ENCODE measurements at regions not wholly inside any gene's neighbourhood (a gene's known extent, or its start where the extent isn't known, plus 50 kb on each side); places are given as distances from the start of the nearest gene placed in this dataset.

DNA sequence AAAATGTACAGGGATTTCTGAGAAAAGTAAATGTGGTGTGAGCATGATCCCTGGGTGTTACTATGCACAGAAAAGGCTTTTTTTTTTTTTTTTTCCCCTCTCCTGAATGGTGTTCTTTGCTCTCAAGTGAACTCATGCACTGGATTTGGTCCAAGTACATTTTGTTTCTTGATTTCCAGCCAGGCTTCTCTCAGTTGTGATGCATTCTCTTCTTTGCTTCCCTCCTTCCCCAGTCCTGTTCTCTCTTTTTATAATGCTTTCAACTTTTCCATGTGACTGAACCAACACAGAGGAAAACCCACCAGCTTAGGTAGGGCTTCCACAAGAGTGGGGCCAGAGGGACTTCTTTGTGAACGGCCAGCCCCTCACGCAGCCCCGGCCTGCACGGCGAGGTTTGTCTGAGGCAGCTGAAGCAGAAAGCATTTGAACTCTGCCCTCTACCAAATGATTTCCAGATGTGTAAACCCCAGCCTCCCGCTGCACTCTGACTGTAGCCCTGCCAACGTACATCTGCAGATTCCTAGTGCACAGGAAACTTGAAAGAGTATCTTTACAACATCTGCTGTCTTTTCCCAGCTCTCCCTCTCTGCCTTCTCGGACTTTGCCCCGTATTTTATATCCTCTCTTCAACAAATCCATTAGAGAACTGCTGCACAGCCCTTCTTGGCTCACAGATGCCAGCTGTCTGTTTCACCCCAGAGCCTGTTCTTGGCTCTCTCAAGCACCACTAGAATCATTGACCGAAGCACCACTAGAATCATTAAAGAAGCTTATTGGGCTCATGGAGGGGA, 71.8 kb upstream of the CD180 start:
- no peak overlapping the region for H3K4me3 ChIP-seq (ENCODE audit: low read length)
- no peak for DNase-seq (ENCODE audit: low read depth, low spot score)

DNA sequence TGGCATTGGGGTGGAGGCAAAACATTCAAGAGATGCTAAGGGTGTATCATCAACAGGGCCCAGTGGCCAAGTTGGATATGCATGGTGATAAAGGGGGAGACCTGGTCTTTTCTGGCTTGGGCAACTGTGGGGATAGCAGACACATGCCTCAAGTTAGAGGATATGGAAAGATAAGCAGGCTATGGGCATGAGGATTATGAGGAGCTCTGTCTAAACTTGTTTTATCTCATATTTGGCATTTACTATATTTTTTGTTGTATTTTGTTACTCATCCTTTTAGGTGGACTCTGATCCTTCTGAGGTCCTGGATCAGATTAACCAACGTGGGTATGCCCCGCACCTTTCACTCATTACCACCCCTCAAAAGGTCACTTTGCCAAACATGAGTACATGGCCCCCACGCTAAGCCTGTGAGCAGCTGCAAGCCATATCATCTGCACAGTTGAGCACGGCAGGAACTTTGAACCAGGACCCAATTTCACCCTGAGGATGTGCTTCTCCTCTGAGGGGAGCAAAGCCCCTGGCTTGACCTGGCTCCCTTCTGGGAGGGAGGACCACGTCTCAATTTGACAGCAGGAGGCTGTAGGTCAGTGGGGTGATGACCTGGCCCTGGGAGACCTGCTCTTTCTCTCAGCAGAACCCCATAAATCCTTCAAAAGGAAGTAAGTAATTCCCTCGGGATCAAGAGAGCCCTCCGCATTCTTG, 71.1 kb upstream of the CD180 start:
- H3K4me3 ChIP-seq (ENCODE audit: low read length), result no peak overlapping the region
- DNase-seq (ENCODE audit: low read depth, low spot score), result no peak

DNA sequence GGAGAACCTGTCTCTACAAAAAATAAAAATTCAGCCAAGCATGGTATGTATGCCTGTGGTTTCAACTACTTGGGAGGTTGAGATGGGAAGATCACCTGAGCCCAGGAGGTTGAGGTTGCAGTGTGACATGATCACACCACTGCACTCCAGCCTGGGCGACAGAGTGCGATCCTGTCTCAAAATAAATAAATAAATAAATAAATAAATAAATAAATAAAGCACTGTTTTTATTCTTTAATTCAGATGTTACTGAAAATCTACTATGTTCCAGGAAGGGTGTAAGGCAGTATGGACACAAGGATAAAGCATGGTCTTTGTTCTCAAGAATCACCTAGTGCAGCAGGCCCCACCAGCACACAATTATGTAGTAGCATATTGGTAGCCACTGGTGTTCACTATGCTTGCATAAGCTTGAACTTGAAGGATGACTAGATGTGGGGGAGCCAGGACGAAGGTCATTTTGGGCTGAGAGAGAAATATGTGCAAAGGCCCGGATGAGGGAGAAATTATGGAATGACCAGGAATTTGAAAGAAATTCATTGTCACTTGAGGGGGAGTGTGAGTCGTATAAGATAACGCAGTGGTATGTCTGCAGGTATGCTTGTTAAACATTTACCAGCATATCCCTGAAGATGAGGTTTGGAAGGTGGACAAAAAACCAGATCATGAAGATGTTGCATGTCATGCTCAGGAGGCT, 70.2 kb upstream of the CD180 start:
- no peak overlapping the region for H3K4me3 ChIP-seq (ENCODE audit: low read length)
- no peak for DNase-seq (ENCODE audit: low read depth, low spot score)

DNA sequence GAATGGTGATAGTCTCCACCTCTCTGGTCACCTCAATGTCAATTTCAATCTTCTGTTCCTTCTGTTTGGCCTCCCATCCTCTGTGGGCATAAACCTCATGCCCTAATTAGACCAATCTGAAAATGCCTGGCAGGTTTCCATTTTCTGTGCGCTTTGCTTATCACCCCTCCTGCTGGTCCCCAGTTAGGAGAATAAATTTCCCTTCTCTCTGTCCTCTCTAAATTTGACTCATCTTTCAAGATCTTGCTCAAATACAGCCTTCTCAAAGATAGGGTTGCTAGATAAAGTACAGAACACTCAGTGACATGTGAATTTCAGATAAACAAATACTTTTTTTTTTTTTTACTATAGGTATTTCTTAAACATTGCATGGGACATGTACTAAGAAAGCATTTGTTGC, 69.4 kb upstream of the CD180 start:
- no peak overlapping the region for H3K4me3 ChIP-seq (ENCODE audit: low read length)
- DNase-seq (ENCODE audit: low read depth, low spot score), result no peak

DNA sequence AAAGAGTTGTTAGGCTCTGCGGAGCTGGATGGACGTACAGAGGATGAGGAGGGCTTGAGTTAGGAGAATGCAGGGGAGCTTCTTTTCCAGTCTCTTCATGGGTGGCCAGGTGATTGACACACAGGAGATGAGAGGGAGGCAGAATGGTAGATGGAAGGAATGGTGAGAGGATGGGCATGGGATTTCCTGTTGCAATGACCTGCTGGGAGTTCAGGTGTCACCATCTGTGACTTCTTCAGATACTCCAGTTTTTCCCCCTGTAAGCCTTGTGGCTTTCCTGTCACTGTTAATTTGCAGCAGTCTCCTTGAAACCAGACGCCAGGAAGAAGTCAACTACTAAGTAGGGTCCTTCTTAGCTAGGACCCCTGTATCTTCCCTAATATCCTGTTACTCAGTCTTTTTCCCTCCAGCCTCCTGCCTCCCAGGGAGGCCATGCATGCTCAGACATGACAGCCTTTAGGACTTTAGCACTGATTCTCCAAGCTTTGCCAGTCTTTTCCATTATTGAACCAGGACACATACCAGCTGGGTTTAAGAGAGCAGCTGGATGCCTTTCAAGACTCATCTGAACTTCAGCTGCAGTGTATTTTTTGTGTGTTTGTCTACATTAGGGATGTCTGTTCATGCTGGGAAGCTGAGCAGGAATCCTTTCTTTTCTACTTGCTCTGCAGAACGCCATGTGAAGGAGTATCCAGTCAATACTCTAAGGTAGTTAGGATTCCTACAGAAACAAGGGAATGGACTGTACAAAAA, 67.2 kb upstream of the CD180 start:
- no peak for DNase-seq (ENCODE audit: low read depth, low spot score)
- no peak overlapping the region for H3K4me3 ChIP-seq (ENCODE audit: low read length)

DNA sequence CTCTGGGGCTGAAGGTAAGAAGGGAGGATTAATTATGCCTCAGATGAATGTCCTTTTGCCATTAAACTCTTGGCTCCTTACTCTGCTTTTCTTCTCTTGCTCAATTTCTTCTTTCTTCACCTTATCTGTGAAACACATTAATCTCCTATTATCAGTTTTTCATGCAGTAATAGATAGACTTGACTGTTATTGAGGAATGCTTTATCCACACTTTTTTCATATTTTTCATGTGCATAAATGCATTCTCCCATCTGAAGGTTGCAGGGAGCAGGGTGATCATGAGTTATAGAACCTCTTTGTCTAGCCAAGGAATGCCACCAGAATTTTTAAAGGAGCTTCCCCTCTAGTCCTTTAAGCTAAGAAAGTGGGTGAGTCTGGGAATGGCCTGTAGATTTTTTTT, 66.4 kb upstream of the CD180 start:
- no peak for DNase-seq (ENCODE audit: low read depth, low spot score)
- H3K4me3 ChIP-seq (ENCODE audit: low read length), result no peak overlapping the region

DNA sequence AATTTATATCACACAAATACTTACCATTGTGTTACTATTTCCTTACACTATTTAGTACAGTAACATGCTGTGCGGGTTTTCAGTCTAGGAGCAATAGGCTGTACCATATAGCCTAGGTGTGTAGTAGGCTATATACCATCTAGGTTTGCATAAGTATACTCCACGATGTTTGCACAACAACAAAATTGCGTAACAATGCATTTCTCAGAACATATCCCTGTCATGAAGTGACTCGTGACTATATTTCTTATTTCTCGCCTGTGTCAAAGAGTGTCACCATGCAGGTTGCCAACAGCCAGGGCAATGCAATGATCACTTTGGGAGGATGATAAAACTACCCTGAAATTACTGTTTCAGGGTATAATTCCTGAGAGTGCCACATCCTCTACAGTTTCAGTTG, 65.6 kb upstream of the CD180 start:
- DNase-seq (ENCODE audit: low read depth, low spot score), result no peak
- H3K4me3 ChIP-seq (ENCODE audit: low read length), result no peak overlapping the region

DNA sequence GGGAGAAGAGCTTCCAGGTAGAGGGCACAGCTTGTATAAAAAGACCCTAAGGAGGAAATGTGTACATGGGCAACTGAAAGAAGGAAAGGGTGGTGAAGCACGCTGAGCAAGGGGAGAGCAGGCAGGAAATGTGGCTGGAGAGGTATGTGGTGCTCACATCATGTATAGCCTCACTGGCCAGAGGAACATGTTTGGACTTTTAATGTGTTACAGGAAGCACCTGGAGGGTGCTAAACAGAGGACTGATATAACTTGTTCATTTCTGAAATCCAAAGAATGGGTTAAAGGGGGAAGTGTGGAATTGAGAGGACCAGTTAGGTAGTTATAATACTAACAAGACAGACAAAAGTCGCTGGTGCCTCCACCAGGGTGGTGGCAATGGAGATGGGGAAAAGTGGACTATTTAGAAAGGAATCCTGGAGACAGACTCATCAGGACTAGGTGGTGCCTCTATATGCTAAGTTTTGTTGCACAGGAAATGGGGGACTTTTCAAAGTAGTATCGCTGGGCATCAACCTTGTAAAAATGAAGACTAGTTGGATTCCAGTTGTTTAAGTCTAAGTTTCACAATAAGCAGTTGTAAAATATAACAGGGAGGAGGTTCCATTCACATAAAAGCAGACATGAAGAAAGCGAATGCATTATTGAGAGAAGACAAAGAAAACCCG, 63.1 kb upstream of the CD180 start:
- DNase-seq (ENCODE audit: low read depth, low spot score), result no peak
- no peak overlapping the region for H3K4me3 ChIP-seq (ENCODE audit: low read length)

DNA sequence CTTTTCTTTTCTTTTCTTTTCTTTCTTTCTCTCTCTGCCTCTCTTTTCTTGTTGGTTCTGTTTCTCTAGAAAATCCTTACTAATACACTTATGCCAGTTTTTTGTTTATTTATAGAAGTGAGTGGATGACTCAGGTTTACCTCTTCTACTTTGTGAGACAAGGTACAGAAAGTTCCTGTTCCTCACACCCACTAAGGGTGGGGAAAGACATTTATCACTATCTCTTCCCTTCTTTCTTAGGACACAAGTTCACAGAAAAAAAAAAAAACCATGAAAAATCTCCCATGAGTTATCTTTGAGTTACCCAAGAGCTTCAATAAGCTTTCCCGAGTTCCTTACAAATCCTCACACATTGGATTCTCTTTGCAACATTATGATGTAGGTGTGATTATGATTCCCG, 60.9 kb upstream of the CD180 start:
- H3K4me3 ChIP-seq (ENCODE audit: low read length), result no peak overlapping the region
- no peak for DNase-seq (ENCODE audit: low read depth, low spot score)

DNA sequence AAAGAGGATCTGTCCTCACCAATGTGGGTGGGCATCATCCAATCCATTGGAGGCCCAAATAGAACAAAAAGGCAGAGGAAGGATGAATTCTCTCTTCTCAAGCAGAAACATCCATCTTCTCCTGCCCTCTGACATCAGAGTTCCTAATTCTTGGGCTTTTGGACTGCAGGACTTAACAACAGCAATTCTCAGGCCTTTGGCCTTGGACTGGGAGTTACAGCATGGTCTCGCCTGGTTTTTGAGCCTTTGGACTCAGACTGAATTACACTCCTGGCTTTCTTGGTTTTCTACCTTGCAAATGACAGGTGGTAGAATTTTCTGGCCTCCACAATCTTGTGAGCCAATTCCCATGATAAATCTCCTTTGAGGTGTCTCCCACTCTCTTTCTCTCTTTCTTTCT, 60.5 kb upstream of the CD180 start:
- H3K4me3 ChIP-seq (ENCODE audit: low read length), result no peak overlapping the region
- no peak for DNase-seq (ENCODE audit: low read depth, low spot score)

DNA sequence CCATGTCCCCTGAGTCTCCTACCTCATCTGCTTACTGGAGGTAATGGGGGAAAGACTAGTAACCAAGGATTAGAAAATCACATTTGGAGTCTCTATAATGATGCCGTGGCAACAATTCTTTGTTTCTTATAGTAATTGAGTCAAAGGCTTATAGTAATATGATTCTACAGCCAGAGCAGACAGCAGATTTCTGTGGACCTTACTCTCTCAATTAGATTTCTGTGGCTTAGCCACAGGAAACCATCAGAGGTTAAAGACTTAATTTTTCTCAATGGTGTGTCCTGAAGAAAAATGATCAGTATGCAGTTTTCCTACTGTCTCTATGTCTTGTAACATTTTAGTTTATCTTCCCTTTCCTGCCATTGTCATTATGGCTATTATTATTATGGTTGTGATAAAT, 59.3 kb upstream of the CD180 start:
- DNase-seq (ENCODE audit: low read depth, low spot score), result no peak
- H3K4me3 ChIP-seq (ENCODE audit: low read length), result no peak overlapping the region

DNA sequence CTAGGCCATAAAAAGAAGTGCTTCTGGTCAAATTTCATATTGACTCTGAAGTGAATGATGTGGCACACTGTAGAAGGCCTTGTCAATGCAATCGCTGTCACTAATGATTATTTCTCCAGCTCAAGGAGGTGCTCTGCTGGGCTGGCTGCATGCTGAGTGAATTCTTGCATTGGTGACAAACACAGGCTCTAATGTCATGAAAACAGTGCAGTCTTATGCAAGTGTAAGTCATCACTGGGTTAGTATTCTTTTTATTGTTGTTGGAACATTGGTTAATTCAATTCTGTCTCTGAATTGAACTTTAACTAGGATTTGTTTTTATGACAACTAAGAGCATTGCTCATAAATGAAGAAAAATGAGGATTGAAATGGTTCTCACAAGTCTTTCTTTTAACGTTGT, 57.3 kb upstream of the CD180 start:
- H3K4me3 ChIP-seq (ENCODE audit: low read length), result no peak overlapping the region
- DNase-seq (ENCODE audit: low read depth, low spot score), result no peak

DNA sequence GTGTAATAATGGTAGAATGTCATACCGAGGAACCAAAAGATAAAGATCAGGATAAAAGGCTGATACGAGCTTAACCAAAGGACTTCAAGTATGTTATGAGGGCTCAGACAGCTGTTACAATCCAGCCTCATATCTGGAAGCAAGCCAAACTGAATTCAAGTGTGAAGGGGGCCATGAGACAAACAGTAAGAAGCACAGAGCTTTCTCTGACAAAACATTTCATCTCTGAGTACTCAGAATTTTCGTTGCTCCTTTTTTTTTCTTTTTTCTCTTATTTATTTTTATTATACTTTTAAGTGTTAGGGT, 52.9 kb upstream of the CD180 start:
- H3K4me3 ChIP-seq (ENCODE audit: low read length), result no peak overlapping the region
- DNase-seq (ENCODE audit: low read depth, low spot score), result peak; percentile 25

DNA sequence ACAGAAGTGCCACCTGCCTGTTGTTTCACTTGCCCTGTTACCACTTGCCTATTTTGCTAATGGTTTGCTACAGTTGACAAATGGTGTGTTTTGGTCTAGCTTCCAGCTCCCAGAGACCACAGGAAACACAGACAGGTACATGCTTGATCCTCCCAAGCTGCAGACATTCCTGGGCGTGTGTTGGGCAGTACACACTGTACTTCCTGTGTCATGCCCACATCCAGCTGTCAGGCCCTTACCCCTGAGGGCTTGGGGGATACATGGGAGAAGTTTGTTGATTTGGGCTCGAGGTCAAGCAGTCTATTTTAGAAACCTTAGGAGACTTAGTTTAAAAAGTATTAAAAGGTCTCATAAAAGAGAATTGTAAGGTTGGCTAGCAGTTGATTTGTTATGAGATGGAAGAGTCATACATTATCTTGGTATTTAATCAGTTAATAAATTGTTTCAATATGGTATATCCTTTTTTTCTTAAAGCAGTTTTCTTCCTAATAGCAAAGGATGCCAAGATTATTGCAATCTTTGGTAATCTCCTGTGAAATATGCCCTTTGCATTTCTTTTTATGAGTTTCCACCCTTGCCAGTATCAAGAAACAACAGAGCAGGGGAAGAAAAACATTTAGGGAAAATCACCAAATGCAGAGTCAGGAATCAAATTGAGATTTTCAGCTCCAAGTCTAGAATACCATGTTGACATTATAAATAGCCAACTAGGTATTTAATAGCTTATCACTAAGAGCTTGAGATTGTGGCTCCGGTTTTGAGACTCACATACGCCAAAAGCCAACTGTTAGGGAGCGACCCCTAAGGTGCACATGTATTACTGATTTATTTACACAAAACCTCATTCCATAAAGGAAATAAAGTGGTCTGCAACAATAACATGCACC, 52.3 kb upstream of the CD180 start:
- no peak for DNase-seq (ENCODE audit: low read depth, low spot score)
- no peak overlapping the region for H3K4me3 ChIP-seq (ENCODE audit: low read length)

DNA sequence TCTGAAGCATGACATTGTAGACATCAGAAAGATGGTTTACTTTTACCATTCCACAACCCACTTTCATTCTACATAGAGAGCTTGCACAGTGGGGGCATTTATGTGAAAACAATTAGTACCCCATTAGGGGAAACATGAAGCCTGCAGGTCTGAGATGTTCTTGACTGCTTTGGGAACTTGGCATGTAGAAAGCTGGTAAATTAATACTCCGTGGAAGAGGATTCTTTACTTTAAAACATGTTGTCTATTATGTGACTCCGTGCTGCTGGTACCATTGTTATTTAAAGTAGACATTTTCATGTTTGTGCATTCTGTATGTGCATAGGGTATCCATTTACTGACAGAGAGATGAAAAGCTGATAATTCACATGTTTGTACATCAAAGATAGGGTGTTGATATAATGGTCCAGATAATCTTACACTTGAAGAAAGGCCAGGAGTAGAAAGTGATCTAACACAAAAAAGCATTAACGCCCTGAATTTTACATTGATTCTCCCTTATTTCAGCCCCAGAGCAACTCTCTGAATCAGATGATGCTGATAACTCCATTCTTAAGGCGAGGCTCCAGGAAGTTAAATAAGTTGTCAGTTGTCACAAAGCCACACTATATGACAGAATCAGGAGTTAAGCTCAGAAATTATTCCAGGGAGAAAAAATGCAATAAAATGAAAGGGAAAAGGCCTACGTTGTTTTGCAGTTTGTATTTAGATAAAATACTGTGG, 50.1 kb upstream of the CD180 start:
- no peak overlapping the region for H3K4me3 ChIP-seq (ENCODE audit: low read length)
- no peak for DNase-seq (ENCODE audit: low read depth, low spot score)

Measured in Jurkat, Clone E6-1 (cell line).